RCC 7860 (cell line): ENCODE measurements at regions not wholly inside any gene's neighbourhood (a gene's known extent, or its start where the extent isn't known, plus 50 kb on each side); places are given as distances from the start of the nearest gene placed in this dataset.

Source experiments
- DNase-seq: peaks from one replicate; pipeline ENCODE4 v3.0.0-alpha.2; 2015; ENCODE audit warnings: low spot score
- FAIRE-seq: peaks from 2 replicates; lab custom pipeline; 2012; peaks lifted over from hg19 to GRCh38; lab: Jason Lieb, UNC

GRCh38 chr1:117796226-117796625, 133.2 kb downstream of the GDAP2 start:
- DNase-seq (no peak), FAIRE-seq (no peak)

- no peak for DNase-seq
- no peak for FAIRE-seq
These were observed 130.9 kb downstream of the GDAP2 start for GRCh38 chr1:117798550-117798949.

GRCh38 chr1:117802531-117803257, 126.7 kb downstream of the GDAP2 start:
- no peak for DNase-seq
- FAIRE-seq, result no peak

GRCh38 chr1:117803318-117803717, 126.1 kb downstream of the GDAP2 start:
- FAIRE-seq (no peak), DNase-seq (no peak)

- DNase-seq (no peak), FAIRE-seq (no peak)
These were observed 119.7 kb downstream of the GDAP2 start for GRCh38 chr1:117809764-117810163.

GRCh38 chr1:117810553-117810952, 118.9 kb downstream of the GDAP2 start:
- DNase-seq, result no peak
- FAIRE-seq, result no peak

GRCh38 chr1:117812869-117813511, 116.4 kb downstream of the GDAP2 start:
- FAIRE-seq, result no peak
- no peak for DNase-seq
